DMS79 (cell line): ENCODE measurements at regions not wholly inside any gene's neighbourhood (a gene's known extent, or its start where the extent isn't known, plus 50 kb on each side); places are given as distances from the start of the nearest gene placed in this dataset.
"Not testable (repeated sequence)": the region's sequence is repeated elsewhere in the genome, so short reads cannot be mapped to it uniquely, and the experiment has no call there.

Experiments
- DNase-seq: peaks from one replicate; lab custom pipeline; 2025; lab: John Stamatoyannopoulos, UW

DNA sequence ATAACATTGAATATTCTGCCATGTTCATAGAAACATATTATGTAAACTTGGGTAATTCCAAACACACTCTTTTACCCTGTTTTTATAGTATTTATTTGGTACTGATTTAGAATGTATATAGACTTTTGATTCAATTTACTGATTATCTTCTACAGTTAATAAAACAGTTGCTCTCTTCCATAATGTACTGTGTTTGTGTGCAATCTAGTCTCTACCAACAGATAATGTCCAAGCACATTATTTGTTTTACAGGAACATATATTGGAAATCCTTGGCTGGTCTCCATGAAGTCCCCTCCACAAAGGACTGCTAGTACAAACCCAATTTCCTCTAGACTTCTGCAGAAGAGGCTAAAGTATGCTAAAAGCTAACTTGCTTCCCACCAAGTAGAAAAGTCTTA, 386.6 kb downstream of the RND3 start:
- DNase-seq = no peak

- DNase-seq = peak; percentile 93
Observed at GRCh38 chr2:150100336-150100735, 387.1 kb downstream of the RND3 start.

DNA sequence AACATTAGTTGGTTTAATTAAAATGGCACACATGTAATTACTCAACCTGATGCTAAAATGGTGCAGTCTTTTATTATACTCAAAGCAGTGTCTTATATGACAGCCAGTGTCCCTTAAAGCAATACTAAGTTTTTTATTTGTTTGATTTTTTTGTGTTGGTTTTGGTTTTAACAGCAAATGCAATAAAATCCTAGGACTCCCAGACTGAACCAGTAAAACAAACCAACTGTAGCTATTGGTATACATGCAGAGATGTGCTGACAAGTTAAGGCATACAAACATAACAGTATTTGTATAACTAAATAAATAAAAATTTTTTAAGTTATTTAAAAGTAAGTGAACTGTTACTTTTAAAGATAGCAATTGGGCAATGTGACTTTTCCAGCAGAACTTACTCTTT, 387.7 kb downstream of the RND3 start:
- DNase-seq = no peak

GRCh38 chr2:150097901-150098531, 389.5 kb downstream of the RND3 start:
- no peak for DNase-seq

- DNase-seq = no peak
Observed at GRCh38 chr2:150097402-150097801, 390.1 kb downstream of the RND3 start.

- DNase-seq = no peak
Observed at GRCh38 chr2:150095361-150096095, 391.9 kb downstream of the RND3 start.

- no peak for DNase-seq
Observed at GRCh38 chr2:150091846-150092245, 395.6 kb downstream of the RND3 start.

GRCh38 chr2:150090031-150090430, 397.4 kb downstream of the RND3 start:
- DNase-seq = no peak

DNA sequence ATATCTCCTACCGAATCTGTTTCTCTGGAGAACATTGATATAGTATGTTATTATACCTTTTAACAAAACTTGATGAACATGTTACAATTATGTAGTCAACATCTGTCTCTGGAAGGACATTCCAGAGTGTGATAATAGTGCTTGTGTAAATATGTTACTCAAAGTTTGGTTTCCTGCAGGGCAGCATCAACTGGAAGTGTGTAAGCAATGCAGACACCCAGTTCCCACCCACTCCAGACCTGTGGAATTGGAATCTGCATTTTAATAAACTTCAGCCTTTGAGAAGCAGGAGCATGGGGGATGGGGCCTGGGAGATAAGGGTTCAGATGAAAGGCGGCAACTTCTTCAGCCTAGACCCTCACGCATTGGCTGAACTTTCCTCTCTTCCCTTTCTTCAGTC, 398.9 kb downstream of the RND3 start:
- DNase-seq = no peak

- DNase-seq = no peak
Observed at GRCh38 chr2:150085478-150085877, 402.0 kb downstream of the RND3 start.

DNA sequence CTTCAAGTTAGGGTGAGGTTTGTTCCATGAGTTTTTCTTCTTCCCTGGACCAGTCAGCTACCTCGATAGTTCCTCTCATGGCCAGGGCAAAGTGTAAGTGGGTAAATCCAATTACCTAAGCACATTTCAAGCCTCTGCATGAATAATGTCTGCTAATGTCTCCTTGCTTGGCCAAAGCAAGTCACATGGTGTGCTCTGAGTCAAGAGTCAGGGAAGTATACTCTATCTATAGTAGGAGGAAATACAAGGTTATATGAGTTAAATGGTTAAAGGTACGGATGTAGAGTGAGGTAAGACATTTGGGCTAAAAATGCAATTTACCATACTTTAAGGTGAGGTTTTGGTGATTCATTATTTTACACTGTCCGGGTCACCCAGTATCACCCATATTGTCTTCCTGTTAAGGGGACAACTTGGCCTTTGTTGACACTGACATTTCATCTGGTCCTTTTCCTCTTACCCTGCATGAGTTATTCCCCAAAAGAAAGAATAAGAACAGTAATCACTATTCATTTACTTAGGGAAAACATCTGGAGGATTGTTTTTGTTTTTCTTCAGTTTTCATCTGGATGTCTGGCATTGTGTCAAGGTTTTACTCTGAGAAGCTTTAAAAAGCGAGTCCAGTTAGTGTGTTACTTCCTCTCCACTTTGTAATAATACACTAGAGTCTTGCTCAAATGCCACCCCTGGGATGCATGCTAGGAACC, 405.5 kb downstream of the RND3 start:
- DNase-seq = no peak

GRCh38 chr2:150076281-150076680, 411.2 kb downstream of the RND3 start:
- no peak for DNase-seq

DNA sequence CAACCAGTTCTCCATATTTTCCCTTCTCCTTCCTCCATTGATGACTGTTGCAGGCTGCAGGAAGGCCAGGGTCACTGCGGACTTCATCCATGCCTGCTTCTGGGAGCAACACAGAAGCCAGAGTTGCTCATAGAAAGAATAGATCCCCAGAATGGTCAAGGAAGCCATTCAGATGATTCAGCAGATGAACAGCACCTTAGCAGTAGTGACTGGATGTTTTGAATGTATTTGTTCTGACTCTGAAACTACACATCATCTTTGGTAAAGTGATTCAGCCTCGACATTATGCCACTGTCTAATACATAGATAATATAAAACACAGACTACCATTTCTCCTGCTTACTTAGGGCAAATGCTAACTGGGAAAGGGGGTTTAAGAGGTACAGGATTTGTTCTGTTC, 411.6 kb downstream of the RND3 start:
- DNase-seq = no peak

DNA sequence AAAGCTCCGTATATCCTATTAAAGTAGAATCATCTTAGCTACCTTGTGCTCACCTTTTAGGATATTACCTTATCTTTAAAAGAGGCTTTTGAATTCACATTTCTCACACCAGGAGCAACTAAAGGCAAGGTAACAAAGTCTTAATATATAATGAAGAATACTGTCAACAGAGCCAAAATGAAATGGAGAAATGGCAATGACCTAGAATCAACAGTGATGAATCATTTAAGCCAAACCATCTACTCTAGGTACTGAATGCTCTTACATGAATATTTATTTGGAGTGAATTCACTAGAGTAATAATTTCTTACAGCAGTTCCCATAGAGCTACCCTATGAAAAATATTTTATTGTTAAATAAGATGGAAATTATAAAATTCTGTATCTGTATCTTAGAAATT, 421.0 kb downstream of the RND3 start:
- no peak for DNase-seq

DNA sequence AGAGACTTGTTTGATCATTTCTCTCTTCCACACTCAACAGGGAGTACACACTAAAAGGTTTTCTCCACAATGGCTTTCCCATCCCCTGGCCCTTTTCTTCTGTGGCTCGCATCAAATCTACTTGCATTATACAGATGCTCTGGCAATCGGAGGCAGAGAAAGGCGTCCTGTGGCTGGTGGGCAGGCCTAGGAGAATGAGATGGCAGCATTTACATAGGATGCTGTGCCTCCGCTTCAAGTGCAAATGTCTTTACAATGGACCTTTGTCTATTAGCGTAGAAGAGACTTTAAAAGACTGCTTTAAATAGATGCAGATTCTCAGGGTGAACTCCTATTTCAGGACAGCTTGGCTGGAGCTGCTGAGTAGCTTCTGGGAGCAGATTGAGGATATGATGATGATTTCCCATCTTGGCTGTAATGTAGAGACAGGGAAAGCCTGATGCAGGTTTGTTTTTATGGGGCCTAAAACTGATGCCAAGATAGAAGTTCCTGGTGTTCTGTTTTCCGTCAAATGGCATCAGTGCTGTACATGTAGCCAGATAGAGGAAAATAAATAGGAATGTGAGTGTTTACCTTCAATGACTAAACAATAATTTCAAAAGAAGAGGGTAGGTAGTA, 423.4 kb downstream of the RND3 start:
- no peak for DNase-seq

DNA sequence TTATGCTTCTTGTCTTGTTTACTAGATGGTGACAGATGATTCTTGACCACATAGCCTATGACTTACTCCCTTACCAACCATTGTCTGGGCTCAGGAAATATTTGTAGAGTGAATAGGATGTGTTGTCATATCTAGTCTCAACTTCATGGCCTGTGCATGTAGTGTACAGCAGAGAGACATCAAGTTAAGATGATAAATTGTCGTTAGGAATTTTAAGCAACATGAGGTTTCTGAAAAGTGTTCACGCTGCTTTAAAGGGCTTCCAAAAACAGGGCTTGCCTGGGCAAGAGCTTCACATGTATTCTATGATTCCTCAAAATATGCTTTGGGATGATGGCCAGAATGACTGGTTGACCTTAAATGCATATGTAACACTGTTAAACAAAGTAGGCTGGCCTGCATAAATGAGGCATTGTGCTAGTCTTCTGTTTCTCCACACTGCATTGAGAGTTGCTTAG, 424.0 kb downstream of the RND3 start:
- DNase-seq = no peak

DNA sequence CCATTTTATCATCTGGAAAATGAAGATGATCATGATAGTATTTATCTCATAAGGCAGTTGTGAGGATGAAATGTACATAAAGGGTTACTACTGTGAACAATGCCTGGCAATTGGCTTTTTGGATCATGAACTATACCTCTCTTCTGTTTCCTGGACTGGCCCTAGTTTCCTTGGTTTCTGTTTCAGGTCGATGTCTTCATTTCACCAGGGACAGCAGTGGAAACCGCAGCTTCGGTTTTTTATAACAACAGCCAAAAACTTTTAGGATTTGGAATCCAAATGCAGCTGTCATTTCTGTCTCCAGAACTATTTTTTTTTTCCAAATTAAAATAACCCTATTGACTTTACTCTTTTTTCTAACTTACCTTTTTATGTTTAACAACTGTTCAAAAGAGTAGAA, 425.1 kb downstream of the RND3 start:
- DNase-seq = no peak

GRCh38 chr2:150060341-150060740, 427.1 kb downstream of the RND3 start:
- DNase-seq = no peak

DNA sequence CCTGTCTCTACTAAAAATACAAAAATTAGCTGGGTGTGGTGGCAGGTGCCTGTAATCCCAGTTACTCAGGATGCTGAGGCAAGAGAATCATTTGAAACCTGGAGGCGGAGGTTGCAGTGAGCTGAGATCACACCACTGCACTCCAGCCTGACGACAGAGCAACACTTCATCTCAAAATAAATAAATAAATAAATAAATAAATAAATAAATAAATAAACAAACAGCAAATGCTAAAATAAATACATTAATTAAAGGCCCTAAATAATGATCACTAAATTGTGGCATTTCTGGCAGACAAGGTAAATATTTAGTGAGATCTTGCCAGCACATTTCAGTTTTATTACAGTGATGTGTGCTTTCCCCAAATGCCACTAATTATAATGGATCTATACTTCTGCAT, 427.8 kb downstream of the RND3 start:
- DNase-seq = not testable (repeated sequence)

GRCh38 chr2:150052457-150052856, 435.0 kb downstream of the RND3 start:
- DNase-seq = no peak

- DNase-seq = no peak
Observed at GRCh38 chr2:150051004-150051403, 436.5 kb downstream of the RND3 start.

- no peak for DNase-seq
Observed at GRCh38 chr2:150050036-150050435, 437.4 kb downstream of the RND3 start.
